ENCODE measurements at regions not wholly inside any gene's neighbourhood (a gene's known extent, or its start where the extent isn't known, plus 50 kb on each side); places are given as distances from the start of the nearest gene placed in this dataset.
"Not testable (repeated sequence)": the region's sequence is repeated elsewhere in the genome, so short reads cannot be mapped to it uniquely, and the experiment has no call there.

GRCh38 chr6:27128311-27129094, 119.0 kb upstream of the PRSS16 start:
- DNase-seq = no peak
- intact Hi-C loops (cut with DNase I) = no loop called here

GRCh38 chr6:27129095-27129815, 118.2 kb upstream of the PRSS16 start:
- intact Hi-C loops (cut with DNase I) = no loop called here
- no peak for DNase-seq

GRCh38 chr6:27129917-27130316, 117.6 kb upstream of the PRSS16 start:
- intact Hi-C loops (cut with DNase I) = no loop called here

GRCh38 chr6:27130668-27131428, 116.7 kb upstream of the PRSS16 start:
- no peak for DNase-seq
- intact Hi-C loops (cut with DNase I) = no loop called here

More at GRCh38 chr6:27129917-27130316, 117.6 kb upstream of the PRSS16 start:
- no peak for DNase-seq

- DNase-seq = not testable (repeated sequence)
Measured at GRCh38 chr6:27132282-27132531, 115.3 kb upstream of the PRSS16 start.

GRCh38 chr6:27132532-27133280, 114.8 kb upstream of the PRSS16 start:
- intact Hi-C loops (cut with DNase I) = no loop called here
- DNase-seq = peak; percentile 56 to 94 (median 82)

More at GRCh38 chr6:27132282-27132531, 115.3 kb upstream of the PRSS16 start:
- intact Hi-C loops (cut with DNase I) = not testable (repeated sequence)

GRCh38 chr6:27133281-27134227, 113.9 kb upstream of the PRSS16 start:
- peak in 14 of 42 donors; percentile 7 to 48 (median 24) for DNase-seq
- intact Hi-C loops (cut with DNase I) = no loop called here

- intact Hi-C loops (cut with DNase I) = no loop called here
- no peak for DNase-seq
Measured at GRCh38 chr6:27135087-27135657, 112.3 kb upstream of the PRSS16 start.

- DNase-seq = no peak
- intact Hi-C loops (cut with DNase I) = no loop called here
Measured at GRCh38 chr6:27136077-27136644, 111.3 kb upstream of the PRSS16 start.

GRCh38 chr6:27136978-27137814, 110.3 kb upstream of the PRSS16 start:
- DNase-seq = no peak
- intact Hi-C loops (cut with DNase I) = no loop called here

- no peak for DNase-seq
- intact Hi-C loops (cut with DNase I) = no loop called here
Measured at GRCh38 chr6:27138406-27138805, 109.1 kb upstream of the PRSS16 start.

- intact Hi-C loops (cut with DNase I) = no loop called here
- peak in 30 of 42 donors; percentile 8 to 60 (median 32) for DNase-seq
Measured at GRCh38 chr6:27138837-27139755, 108.4 kb upstream of the PRSS16 start.

GRCh38 chr6:27139756-27140579, 107.5 kb upstream of the PRSS16 start:
- no peak for DNase-seq
- intact Hi-C loops (cut with DNase I) = no loop called here

- intact Hi-C loops (cut with DNase I) = no loop called here
- no peak for DNase-seq
Measured at GRCh38 chr6:27140999-27141528, 106.4 kb upstream of the PRSS16 start.

Measured in head of caudate nucleus (tissue), 42 donors.